Inferior parietal cortex (tissue), 1 donor: ENCODE measurements at regions not wholly inside any gene's neighbourhood (a gene's known extent, or its start where the extent isn't known, plus 50 kb on each side); places are given as distances from the start of the nearest gene placed in this dataset.

Experiments
- DNase-seq: peaks from one replicate; pipeline ENCODE4 v3.0.0-alpha.2; 2016; ENCODE audit errors: extremely low spot score

DNA sequence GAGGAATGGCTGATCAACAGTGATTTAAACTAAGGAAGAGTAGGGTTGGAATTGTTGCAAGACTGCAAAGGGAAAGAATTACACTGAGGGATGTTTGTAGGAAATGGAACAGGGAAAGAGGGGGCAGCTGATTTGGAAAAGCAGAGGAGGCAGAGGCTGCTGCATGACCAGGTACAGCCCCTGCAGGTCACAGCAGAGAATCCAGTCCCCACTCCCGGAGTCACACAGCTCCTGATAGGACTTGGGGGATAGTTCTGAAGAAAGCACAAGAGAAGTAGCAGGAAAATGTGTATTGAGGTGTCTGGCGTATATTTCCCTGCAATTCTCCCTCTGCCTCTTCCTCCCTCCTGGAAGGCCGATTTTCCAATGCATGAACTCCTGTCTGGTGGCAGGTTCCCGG, 92.5 kb upstream of the PDE10A start:
- no peak for DNase-seq

DNA sequence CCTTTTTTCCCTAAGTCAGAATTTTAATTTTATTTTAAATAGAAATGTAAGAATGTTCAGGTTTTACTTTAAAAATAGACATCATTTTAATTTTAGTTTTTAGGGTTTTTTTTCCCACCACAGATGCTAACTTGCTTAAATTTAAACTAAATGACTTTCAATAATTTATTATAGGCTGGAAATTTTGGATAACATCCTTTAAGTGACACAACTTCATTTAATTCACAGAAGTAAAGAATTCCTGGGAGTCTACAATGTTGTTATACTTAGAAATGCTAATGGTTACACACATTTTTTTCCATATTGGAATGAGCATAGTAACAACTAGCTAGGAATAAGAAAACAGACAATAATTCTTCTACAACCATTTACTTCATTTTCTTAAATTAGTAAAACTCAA, 90.5 kb upstream of the PDE10A start:
- DNase-seq = no peak

DNA sequence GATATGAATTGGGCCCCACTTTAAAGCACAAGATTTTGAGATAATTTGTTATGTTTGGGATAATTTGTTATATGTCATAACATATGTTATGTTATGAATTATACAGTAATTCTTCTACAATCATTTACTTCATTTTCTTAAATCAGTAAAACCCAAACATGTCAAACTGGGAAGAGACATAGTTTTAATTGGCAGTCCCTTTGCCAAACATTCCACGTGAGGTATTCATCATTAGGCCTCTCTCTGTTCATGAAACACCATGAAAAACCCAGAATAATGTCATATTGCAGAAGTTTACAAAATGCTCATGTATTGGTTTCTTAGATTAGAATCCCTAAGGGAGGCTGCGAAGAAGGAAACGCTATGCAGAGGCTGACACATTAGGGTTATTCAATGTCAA, 89.4 kb upstream of the PDE10A start:
- DNase-seq = no peak

DNA sequence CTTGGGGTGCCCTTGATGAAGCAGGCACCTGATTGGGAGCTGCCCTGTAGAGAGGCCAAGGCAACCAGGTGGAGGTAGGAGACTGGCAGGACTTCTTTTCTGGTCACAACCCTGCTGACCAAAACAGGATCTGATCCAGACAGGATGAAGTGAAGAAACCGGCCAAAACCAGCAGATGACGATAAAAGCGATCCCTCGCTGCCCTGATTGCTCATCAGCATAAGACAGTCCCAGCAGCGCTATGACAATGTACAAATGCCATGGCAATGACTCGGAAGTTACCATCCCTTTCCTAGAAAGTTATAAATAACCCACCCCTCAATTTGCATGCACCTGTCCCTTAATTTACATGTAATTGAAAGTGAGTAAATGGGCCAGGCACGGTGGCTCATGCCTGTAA, 88.4 kb upstream of the PDE10A start:
- no peak for DNase-seq

DNA sequence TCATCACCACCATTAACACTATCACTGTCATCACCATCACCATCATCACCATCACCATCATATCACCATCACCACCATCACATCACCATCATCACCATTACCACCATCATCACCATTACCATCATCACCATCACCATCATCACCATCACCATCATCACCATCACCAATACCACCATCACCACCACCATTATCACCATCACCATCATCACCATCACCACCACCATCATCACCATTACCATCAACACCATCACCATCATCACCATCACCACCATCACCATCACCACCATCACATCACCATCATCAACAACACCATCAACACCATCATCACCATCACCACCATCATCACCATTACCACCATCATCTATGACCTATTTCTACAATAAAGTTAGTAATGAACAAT, 86.1 kb upstream of the PDE10A start:
- DNase-seq = no peak

DNA sequence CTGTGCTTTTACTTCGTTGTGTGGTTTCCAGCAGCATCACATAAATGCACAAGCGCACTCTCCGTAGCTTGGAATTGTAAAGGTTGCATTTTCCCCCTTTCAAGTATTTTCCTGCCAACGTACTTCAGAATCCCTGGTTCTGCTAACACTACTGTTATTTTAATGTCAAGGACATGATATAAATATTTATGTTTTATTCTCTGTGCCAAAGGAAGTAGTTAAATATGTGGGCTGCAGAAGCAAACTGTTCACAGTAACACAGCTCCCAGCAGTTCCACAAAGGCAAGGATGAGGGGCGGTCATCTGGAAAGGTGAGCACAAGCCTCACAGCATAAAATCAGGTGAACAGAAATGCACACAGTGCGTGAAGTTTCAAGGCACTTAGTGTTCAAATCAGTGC, 85.3 kb upstream of the PDE10A start:
- no peak for DNase-seq

DNA sequence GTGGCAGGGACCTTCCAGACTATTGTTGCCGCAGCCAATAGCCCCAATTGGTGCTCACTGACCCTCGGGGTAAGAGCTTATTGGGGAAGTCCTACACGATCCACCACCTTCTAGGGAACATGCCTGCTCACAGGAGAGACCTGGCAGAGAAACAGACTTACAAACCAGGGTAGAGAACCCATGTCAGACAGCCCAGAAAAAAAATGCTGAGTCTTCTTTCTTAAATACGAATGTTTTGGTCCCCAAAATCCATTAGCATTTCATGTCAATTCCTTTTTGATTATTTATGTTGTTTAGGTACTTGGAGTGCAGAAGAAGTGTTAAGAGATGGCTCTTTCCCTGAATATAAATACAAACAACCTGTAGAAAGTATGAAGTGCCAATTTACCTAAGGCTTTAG, 84.9 kb upstream of the PDE10A start:
- DNase-seq = no peak

DNA sequence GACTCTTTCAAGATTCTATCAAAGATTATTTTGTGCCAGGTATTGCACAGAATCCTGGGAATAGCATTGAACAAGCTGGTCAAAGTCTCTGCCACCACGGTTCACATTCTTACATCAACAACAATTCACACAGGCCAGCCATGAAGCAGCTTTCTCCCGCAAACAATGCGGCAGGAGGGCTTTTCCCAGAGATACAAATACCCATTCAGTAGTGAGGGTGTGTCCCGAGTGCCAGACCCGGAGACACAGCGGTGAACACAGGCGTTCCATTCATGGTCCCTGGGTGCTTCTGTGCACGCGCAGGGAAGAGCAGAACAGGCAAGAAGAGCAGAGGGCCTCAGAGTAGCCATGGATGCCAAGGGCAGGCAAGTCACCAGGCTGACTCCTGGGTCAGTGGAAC, 83.3 kb upstream of the PDE10A start:
- DNase-seq = no peak

DNA sequence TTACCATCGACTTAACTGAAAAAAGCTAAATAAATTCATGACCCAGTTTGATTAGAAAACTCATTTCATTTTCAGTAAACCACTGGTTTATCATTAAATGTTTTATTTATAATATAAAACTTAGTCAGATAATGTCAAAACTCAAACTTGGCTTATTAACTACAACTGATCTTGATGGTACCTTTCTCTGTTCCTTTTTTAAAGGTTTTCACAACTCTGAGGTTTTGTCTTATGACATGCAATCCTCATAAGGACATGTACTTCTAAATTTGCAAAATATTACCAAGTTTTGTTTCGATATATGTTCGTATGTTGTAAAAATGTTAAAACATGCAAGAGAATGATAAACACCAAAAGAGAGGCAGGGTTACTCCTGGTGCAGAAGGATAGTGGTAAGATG, 82.5 kb upstream of the PDE10A start:
- DNase-seq = no peak

DNA sequence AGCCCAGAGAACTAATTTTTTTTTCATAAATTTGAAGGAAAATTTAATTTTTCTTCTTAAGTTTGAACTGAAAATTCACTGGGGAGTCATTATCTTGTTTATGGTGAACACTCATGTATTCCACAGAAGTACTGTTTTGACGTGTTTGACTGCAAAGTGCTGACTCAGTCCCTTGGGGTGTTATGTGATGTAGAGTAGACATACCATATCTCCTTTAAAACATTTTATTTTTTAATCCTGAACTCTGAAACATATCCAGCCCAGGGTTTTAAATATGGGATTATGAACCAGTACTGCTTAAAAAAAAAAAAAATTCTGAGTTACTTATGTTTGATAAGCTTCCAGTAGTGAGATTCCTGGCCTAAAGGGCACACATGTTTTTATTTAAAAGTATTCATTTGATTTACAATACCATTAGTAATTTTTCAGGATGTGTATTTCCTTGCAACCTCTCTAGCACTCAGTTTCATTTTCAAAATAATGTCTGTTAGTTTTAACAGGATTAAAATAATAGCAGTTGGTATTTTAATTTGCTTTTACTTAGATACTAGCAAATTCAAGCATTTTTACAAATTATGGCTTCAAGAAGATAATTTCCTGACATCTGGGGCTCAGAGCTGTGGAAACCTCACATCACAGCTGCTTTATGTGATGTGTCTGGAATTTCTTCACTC, 81.7 kb upstream of the PDE10A start:
- no peak for DNase-seq

DNA sequence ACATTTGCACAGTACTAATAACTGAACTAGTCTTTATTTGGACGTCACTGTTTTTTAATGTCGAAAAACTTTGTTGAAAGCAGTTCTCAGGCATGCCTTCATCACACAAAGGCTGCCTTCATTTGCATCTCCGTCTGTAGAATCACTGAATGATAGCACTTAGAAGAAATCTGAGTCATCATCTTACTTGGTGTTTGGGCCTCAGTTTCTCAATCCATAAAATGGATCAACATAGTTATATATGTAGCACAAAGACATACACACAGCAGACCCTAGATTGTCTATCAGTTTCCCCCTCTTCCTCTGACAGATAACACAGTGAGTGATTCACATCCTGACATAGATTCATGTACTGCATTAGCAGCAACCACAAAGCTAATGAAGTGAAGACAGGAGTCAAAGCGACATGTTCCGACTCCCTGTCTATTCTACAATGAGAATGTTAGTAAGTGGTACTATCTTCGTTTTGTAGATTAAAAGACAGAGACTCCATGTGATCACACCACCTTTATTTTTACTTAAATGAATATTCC, 80.4 kb upstream of the PDE10A start:
- no peak for DNase-seq

DNA sequence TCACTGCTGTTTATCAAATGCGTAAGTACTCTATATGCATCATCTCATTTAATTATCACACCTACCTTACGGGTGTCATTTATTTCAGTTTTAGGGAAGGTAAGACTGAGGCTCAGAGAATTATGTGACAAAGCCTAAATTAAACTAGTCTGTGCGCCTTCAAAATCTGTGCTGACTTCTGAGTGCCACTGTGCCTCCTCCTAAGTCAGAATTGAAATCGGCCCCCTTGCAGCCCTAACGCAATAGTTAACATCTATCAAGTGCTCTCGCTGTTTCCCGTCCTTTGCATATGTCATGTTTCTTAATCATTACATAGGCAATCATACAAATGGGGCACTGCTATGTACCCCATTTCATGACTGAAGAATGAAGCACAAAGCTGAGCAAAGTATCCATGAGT, 79.0 kb upstream of the PDE10A start:
- no peak for DNase-seq

DNA sequence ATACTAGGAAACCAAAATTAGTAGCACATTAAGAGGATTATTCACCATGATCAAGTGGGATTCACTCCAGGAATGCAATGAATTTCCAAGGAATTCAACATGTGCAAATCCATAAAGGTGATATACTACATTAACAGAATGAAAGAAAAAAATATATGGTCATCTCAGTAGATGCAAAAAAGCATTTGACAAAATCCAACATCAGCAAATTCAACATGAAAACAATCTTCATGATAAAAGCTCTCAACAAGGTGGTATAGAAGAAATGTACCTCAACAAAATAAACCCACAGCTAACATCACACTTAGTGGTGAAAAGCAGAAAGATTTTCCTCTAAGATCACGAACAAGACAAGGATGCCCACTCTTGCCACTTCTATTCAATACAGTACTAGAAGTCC, 74.4 kb upstream of the PDE10A start:
- DNase-seq = no peak

DNA sequence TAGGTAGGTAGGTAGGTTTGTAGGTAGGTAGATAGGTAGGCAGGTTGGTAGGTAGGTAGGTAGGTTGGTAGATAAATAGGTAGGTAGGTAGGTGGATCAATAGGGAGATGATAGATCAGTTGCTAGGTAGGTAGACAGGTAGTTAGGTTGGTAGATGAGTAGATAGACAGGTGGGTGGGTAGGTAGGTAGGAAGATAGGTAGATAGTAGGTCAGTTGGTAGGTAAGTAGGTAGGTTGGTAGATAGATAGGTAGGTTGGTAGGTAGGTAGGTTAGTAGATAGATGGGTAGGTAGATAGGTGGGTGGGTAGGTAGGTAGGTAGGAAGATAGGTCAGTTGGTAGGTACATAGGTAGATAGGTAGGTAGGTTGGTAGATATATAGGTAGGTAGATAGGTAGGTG, 72.0 kb upstream of the PDE10A start:
- DNase-seq = no peak

DNA sequence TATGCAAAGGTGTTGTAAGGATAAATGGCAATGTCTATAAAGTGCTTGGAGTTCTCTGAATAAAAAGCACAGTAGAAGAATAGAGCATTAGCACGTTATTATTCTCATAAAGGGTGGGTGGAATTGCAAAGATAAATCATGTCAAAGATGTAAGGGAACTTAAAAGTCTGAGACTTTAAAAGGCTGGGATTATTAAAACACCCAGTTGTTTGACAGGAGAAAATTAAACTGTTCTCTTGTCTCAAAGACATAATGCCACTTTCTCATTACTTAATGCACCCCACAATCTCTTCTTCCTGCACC, 70.4 kb upstream of the PDE10A start:
- no peak for DNase-seq

DNA sequence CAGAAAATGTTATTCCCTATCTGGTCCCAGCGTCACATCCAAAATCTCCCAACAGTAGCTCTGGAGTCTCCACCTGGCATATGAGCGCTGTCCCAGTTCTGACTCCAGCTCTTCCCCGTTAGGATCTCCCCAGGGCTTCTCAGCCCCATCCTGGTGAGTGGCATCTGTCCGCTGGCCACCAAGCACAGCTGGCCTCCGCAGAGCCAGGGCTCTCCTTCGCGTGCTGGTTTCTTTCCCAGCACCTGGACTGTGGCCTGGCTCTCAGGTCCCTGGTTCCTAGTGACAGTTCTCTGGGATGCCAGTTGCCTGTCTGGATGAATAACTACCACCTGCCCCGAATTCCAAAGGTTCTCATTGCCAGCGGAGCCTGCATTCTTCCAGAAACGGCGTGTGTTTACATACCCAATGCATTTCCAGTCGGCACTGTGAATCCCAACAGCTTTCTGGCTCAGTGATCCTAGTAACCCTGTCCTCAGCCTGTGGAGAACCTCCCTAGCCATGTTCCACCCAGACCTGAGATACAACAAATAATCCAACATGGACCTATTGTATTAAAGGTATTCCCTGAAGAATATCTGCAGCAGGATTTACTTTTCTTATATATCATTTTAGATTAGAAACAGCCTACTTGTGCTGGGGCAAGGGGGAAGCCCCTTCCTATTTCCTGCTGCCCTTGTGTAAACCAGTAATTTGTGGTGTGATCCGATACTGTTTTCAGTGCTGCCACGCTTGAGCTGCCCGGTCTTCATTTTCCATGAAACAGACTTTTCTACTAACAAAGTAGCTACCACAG, 69.9 kb upstream of the PDE10A start:
- no peak for DNase-seq

DNA sequence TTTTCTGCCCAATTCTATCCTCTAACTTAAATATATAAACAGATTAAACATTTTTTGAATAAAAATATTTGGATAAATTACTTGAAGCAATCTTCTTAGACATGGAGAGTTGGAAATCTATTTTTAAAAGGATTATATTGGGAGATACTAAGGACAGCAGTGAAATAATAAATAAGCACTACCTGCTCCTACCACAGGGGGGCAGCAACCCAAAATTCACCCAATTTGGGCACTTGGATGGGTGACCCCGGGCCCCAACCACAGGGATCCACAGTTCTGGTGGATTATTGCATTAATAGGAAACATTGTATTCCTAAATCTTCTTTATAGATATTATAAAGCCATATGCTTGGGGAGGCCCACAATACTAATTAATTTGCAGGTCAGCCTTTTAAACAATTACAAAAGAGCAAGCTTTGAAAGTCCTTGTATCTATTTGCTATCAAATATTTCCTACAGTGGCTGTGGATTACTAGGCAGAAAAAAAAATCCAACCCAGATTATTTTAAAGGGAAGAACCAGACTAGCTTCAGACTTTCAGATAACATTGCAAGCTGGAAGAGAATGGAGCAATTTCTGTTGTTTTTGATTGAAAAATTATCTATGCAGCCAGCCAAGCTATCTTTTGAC, 66.4 kb upstream of the PDE10A start:
- no peak for DNase-seq

DNA sequence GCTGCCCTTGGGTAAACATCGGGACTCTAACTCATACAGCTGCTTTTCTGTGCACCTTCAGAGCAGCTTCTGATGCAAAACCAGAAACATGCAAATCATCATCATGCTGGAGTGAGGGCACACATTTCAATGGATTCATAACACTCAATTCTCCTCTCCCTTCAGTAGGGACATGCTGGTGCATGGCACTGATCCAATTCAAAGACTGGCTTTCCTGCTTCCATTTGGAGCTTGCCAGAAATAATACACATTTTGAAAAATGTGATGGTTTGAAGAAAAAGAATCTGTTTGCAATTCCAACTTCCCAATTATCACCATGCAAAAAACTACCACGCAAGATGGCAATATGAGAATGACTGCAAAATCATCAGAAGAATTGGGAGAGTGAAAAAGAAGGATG, 65.2 kb upstream of the PDE10A start:
- DNase-seq = peak; percentile 24

DNA sequence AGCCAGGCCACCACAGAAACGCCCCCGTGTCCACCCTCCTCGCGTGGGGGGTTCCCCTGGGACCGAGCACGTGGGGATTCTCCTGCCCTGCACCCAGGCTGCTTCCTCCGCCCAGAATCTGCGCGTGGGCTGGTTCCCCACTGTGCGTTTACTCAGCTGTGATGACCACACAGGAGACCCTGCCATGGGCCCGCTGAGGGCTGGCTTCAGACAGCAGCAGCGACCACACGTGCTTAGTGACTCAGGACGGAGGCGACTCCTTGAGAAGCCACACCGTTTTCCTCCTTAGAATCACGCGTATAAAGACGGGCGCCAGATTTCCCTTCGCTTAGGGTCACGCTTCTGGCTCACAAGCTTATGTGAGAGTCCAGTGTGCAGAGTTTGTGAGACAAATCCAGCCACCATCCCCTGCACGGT, 63.9 kb upstream of the PDE10A start:
- DNase-seq = no peak

DNA sequence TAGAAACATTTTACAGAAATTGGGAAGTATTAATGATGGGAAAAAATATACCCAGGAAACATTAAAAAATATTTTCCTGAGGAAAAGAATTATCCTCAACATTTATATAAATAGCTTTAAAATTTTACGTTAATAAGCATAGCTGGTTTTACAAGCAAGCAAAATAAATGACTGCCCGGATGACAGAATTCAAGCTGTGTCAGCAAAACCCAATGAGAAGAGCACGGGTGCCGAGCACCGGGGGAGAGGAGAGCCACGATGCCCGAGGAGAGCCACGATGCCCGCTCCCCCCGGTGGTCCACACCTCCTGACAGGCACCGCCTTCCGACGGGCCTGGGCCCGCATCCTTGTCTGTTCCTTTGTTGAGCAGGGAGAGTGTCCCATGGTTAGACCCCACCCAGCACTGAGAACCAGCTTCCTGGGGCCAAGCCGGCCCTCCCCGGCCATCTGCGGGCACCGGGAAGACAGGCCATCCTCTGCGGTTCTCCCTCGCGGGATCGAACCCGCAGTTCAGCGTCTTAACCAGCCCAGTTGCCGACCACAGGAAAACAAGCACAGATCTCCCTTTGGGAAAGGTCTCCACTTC, 63.3 kb upstream of the PDE10A start:
- no peak for DNase-seq

DNA sequence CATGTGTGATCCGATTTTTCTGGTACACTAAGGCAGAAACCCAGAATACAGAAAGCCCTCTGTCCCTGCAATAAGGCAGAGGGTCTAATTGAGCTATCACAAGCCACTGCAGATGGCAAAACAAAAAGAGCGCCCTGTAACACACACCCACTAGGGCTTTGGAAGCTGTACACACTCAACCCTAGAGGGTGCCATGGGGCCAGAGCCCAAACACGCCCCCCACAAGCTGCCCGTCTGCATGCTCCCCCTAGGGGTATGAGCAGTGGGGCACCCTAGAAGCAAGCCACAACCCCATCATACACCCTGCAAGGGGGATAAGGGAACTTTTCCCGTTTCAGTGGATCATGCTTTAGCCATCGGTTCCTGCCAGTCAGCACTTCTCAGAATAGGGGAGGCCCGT, 62.2 kb upstream of the PDE10A start:
- no peak for DNase-seq

DNA sequence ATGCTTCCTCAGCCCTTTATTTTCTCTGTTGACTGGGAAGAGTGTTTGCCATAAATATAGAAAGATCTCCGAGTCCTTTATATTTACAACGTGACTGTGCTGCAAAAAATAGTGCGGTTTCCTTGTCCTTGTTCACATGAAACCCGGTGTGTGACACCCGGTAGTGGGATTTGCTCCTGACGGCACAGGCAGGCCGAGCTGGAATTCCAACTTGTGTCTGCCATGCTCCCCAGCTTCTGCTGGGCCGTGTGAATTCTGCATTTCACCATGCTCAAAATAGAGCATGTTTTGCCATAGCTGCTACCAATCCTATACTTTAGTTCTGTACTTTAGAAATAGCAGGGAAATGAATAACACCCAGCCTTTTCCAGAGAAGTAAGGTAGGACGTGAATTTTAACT, 60.3 kb upstream of the PDE10A start:
- no peak for DNase-seq

DNA sequence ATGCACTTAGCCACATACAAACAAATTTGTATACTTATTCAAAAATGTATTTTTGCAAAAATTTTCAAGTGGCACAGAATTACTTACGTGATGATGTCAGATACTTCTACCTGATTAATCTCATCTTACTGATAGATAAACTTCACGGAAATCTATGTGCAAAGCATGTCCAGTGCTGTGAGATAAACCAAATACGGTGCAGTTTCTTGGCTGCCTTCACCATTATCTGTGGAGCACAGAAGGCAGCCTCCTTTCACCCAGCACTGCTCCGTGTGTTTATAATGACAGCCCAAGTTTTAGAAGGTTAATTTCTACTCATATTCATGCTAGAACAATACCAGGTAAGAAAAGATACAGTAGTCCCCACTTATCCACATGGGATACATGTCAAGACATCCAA, 59.0 kb upstream of the PDE10A start:
- DNase-seq = no peak
